ENCODE measurements at regions not wholly inside any gene's neighbourhood (a gene's known extent, or its start where the extent isn't known, plus 50 kb on each side); places are given as distances from the start of the nearest gene placed in this dataset.

DNA sequence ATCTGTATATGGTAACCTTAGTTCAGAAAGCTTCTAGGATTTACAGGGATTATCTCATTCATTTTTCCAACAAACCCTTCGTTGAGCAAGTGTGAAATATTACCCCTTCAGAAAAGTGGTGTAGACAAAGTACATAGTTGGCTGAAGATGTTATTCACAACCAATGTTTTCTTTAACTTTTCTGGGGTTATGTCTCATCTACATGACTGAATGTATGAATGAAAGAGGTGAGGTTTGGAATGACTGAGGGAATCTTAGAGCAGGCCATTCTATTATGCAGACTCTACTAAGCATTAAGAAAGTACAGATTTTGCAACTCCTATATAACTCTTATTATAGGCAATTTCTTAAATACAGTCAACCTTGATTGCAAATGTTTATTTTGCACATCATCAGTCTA lies 167.2 kb downstream of the NDFIP2 start:
- Histone ChIP-seq H2AFZ (ENCODE audit: low read length) (no peak overlapping the region), H2AK5ac (ENCODE audit: insufficient read length, low read length) (no peak overlapping the region), H3K23ac (ENCODE audit: insufficient read length, low read depth, low read length) (no peak overlapping the region), H3K14ac (ENCODE audit: insufficient read depth, low read length) (no peak overlapping the region), H3K4me1 (ENCODE audit: insufficient read depth, low read length) (no peaks in the 10 kb centered on the region), H4K91ac (ENCODE audit: insufficient read length, low read depth, low read length) (no peak overlapping the region), H3K4me2 (ENCODE audit: insufficient read depth, insufficient read length, low read length) (no peak overlapping the region), H3K79me1 (ENCODE audit: insufficient read depth, low read depth, low read length, poor library complexity, severe bottlenecking) (no peaks in the 10 kb centered on the region), H3K18ac (ENCODE audit: insufficient read length, low read depth, low read length) (no peak overlapping the region), H4K20me1 (ENCODE audit: control insufficient read depth, insufficient read depth, insufficient read length) (no peaks in the 10 kb centered on the region), H4K8ac (replicated peaks; ENCODE audit: insufficient read length, low read depth, low read length) (no peak overlapping the region), H3K4ac (ENCODE audit: low read depth, low read length) (no peak overlapping the region), H2BK120ac (ENCODE audit: low read depth, low read length, poor library complexity, severe bottlenecking) (no peak overlapping the region), H3T11ph (ENCODE audit: low read length) (no peak overlapping the region), H2BK12ac (ENCODE audit: insufficient read length, low read depth, low read length) (no peak overlapping the region), H3K56ac (ENCODE audit: insufficient read length, low read depth, low read length) (no peak overlapping the region), H3K27me3 (ENCODE audit: insufficient read depth, low read length) (no peaks in the 10 kb centered on the region), H3K23me2 (ENCODE audit: insufficient read length, low read depth, low read length, poor library complexity, severe bottlenecking) (no peaks in the 10 kb centered on the region), H4K5ac (ENCODE audit: insufficient read length, low read depth, low read length) (no peak overlapping the region), H3K9me3 (ENCODE audit: control insufficient read depth, low read depth, low read length) (no peaks in the 10 kb centered on the region), H3K9ac (ENCODE audit: extremely low read depth, insufficient read length, low read length) (no peak overlapping the region), H2BK20ac (ENCODE audit: low read depth, low read length, poor library complexity, severe bottlenecking) (no peak overlapping the region), H2BK5ac (ENCODE audit: insufficient read length, low read length) (no peak overlapping the region), H3K27ac (ENCODE audit: insufficient read length, low read depth, low read length) (no peak overlapping the region), H3K79me2 (ENCODE audit: insufficient read depth, low read length) (no peaks in the 10 kb centered on the region), H2BK15ac (ENCODE audit: low read depth, low read length) (no peak overlapping the region)
- DNase-seq: no peak
- H3K4me3 Mint-ChIP-seq: no peak overlapping the region
- no peaks in the 10 kb centered on the region for H3K4me1 Mint-ChIP-seq
- TF ChIP-seq, protein P1, sequence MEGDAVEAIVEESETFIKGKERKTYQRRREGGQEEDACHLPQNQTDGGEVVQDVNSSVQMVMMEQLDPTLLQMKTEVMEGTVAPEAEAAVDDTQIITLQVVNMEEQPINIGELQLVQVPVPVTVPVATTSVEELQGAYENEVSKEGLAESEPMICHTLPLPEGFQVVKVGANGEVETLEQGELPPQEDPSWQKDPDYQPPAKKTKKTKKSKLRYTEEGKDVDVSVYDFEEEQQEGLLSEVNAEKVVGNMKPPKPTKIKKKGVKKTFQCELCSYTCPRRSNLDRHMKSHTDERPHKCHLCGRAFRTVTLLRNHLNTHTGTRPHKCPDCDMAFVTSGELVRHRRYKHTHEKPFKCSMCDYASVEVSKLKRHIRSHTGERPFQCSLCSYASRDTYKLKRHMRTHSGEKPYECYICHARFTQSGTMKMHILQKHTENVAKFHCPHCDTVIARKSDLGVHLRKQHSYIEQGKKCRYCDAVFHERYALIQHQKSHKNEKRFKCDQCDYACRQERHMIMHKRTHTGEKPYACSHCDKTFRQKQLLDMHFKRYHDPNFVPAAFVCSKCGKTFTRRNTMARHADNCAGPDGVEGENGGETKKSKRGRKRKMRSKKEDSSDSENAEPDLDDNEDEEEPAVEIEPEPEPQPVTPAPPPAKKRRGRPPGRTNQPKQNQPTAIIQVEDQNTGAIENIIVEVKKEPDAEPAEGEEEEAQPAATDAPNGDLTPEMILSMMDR (conservative IDR thresholded peaks at IDR 0.05): no peak
- no CpG with 5 or more reads among the region's 1 CpG for WGBS (ENCODE audit: extremely low coverage, insufficient read length, low lambda C conversion rate)
- H3K9me3 Mint-ChIP-seq: no peaks in the 10 kb centered on the region
- no peaks in the 10 kb centered on the region for H3K36me3 Mint-ChIP-seq (ENCODE audit: insufficient read depth in 1 of 3, low read depth in 3 of 3)
- no peaks in the 10 kb centered on the region; the same call in 1 of the 2 replicates for H3K27me3 Mint-ChIP-seq (ENCODE audit: low read depth)
- no peak overlapping the region for H3K27ac Mint-ChIP-seq
